Endothelial cell of umbilical vein (primary cell): ENCODE measurements at regions not wholly inside any gene's neighbourhood (a gene's known extent, or its start where the extent isn't known, plus 50 kb on each side); places are given as distances from the start of the nearest gene placed in this dataset.

Experiments used
- BruUV-seq: library from RNA; stranded (reverse); fragments of 400-500 nt; replicated peaks from 2 replicates; lab custom pipeline; 2021; lab: Mats Ljungman, UMichigan
- CTCF ChIA-PET: fragments of 300-600, 350-600 bp; sonication (Branson Sonifier 250); formaldehyde crosslinking; loops from one replicate; lab custom pipeline; 2021; ENCODE audit warnings: antibody characterized with exemption, inconsistent platforms; lab: Charles Lee
- POLR2A ChIA-PET: fragments of 300-600, 350-600 bp; sonication (Branson Sonifier 250); formaldehyde crosslinking; loops from one replicate; lab custom pipeline; 2021; ENCODE audit warnings: antibody characterized with exemption, inconsistent platforms; lab: Charles Lee
- DNase-seq: peaks from one replicate; pipeline ENCODE4 v3.0.0-alpha.2; 2011; ENCODE audit warnings: low read depth, low spot score
- FAIRE-seq: peaks from 2 replicates; lab custom pipeline; 2011; peaks lifted over from hg19 to GRCh38; lab: Jason Lieb, UNC
- H2AFZ ChIP-seq: 2 replicates; pipeline ENCODE4 v1.6.0; 2012; ENCODE audit warnings: low read depth, low read length, control low read depth, inconsistent platforms
- H3K27ac ChIP-seq: 2 replicates; pipeline ENCODE4 v1.5.1; 2011; ENCODE audit warnings: low read depth, mild to moderate bottlenecking, control low read depth, low read length, moderate library complexity; ENCODE audit not compliant: insufficient read depth
- H3K27me3 ChIP-seq, 2 experiments: 2 replicates each; pipeline versions ENCODE4 v1.6.0 to v1.6.1; 2011; ENCODE audit warnings: low read length in 2 of 2, mixed read lengths in 1 of 2; ENCODE audit not compliant: control insufficient read depth in 2 of 2, insufficient read depth in 2 of 2
- H3K36me3 ChIP-seq, 2 experiments: 2 replicates in 1 of 2; 3 replicates in 1 of 2; pipeline ENCODE4 v1.5.1; 2011; ENCODE audit warnings: low read length in 2 of 2, mild to moderate bottlenecking in 1 of 2, moderate library complexity in 1 of 2; ENCODE audit not compliant: control insufficient read depth in 2 of 2, insufficient read depth in 2 of 2; ENCODE audit errors: extremely low read depth in 1 of 2
- H3K4me1 ChIP-seq: 3 replicates; pipeline ENCODE4 v1.5.1; 2011; ENCODE audit warnings: mild to moderate bottlenecking, low read length; ENCODE audit not compliant: control insufficient read depth, insufficient read depth; ENCODE audit errors: extremely low read depth
- H3K4me2 ChIP-seq: 2 replicates; pipeline ENCODE4 v1.6.1; 2011; ENCODE audit warnings: low read length, control low read depth, mixed read lengths; ENCODE audit not compliant: insufficient read depth
- H3K4me3 ChIP-seq, 3 experiments: fragments of 200-600 bp in 1 of 3; sonication (generic), shearing (Covaris generic) in 1 of 3; replicated peaks in 1 of 3; 2 replicates each; pipeline ENCODE4 v1.5.1; 2011 to 2016; ENCODE audit warnings: control low read depth in 3 of 3, low read length in 3 of 3, mild to moderate bottlenecking in 2 of 3, inconsistent platforms in 1 of 3, low read depth in 1 of 3, moderate library complexity in 1 of 3; ENCODE audit not compliant: insufficient read depth in 1 of 3
- H3K79me2 ChIP-seq: 2 replicates; pipeline ENCODE4 v1.6.0; 2012; ENCODE audit warnings: low read length, inconsistent platforms; ENCODE audit not compliant: control insufficient read depth, insufficient read depth
- H3K9ac ChIP-seq: replicated peaks from 2 replicates; pipeline ENCODE3; 2011; ENCODE audit warnings: low read length, control low read depth; ENCODE audit not compliant: insufficient read depth; ENCODE audit errors: extremely low read depth
- H3K9me1 ChIP-seq: replicated peaks from 3 replicates; pipeline ENCODE4 v1.6.0; 2011; ENCODE audit warnings: mild to moderate bottlenecking, low read length; ENCODE audit not compliant: control insufficient read depth, insufficient read depth; ENCODE audit errors: extremely low read depth
- H3K9me3 ChIP-seq: replicated peaks from 2 replicates; pipeline ENCODE4 v1.5.1; 2012; ENCODE audit warnings: low read length, inconsistent platforms; ENCODE audit not compliant: control insufficient read depth, insufficient read depth
- H4K20me1 ChIP-seq: replicated peaks from 2 replicates; pipeline ENCODE3; 2011; ENCODE audit warnings: mild to moderate bottlenecking, low read length; ENCODE audit not compliant: control insufficient read depth, insufficient read depth; ENCODE audit errors: extremely low read depth
- CTCF ChIP-seq, 2 donors: IDR thresholded peaks; 1 replicate in 1 of 2; 2 replicates in 1 of 2; pipeline ENCODE4 v1.5.1; 2011; ENCODE audit warnings: low read length in 2 of 2, mild to moderate bottlenecking in 2 of 2, moderate library complexity in 2 of 2, control low read depth in 1 of 2, inconsistent platforms in 1 of 2, low read depth in 1 of 2; ENCODE audit not compliant: insufficient read depth in 1 of 2; ENCODE audit errors: extremely low read depth in 1 of 2
- EZH2 ChIP-seq: IDR thresholded peaks from 2 replicates; pipeline ENCODE4 v1.6.1; 2012; ENCODE audit warnings: borderline replicate concordance, low read depth, mild to moderate bottlenecking, moderate library complexity, low read length, inconsistent platforms; ENCODE audit not compliant: severe bottlenecking
- FOS ChIP-seq: IDR thresholded peaks from 2 replicates; pipeline ENCODE4 v1.6.1; 2011; ENCODE audit warnings: mild to moderate bottlenecking, low read length, moderate library complexity, borderline replicate concordance; ENCODE audit not compliant: insufficient read depth
- GATA2 ChIP-seq: IDR thresholded peaks from 2 replicates; pipeline ENCODE4 v1.7.0; 2011; ENCODE audit warnings: low read depth, mild to moderate bottlenecking, moderate library complexity, mixed read lengths, low read length; ENCODE audit not compliant: insufficient read length, insufficient read depth
- JUN ChIP-seq: IDR thresholded peaks from 2 replicates; pipeline ENCODE4 v1.6.1; 2011; ENCODE audit warnings: borderline replicate concordance, low read depth; ENCODE audit not compliant: insufficient read length, insufficient read depth
- MYC ChIP-seq: IDR thresholded peaks from one replicate; pipeline ENCODE4 v1.6.1; 2011; ENCODE audit warnings: mild to moderate bottlenecking, low read depth, low read length
- POLR2A ChIP-seq: IDR thresholded peaks from 2 replicates; pipeline ENCODE4 v1.6.1; 2012; ENCODE audit warnings: low read depth, mild to moderate bottlenecking, control low read depth, low read length
- POLR2AphosphoS5 ChIP-seq: IDR thresholded peaks from 2 replicates; pipeline ENCODE4 v1.6.1; 2012; ENCODE audit warnings: low read depth, mild to moderate bottlenecking, control low read depth, low read length, moderate library complexity; ENCODE audit not compliant: insufficient read depth
- dilution Hi-C: fragments of 300-500 bp; cut with MboI; formaldehyde crosslinking; loops from one replicate; pipeline ENCODE4 v1.15.0; 2019; ENCODE audit warnings: low sequenced_read_pairs; ENCODE audit not compliant: extremely low pct_ligation_motif_present
- intact Hi-C: fragments of 100-400 bp; cut with micrococcal nuclease; formaldehyde crosslinking; loops from one replicate; pipeline ENCODE4 v1.10.0; 2022
- TF ChIP-seq, protein P1 (sequence below): IDR thresholded peaks from 2 replicates; pipeline ENCODE4 v1.6.1; 2011; ENCODE audit not compliant: insufficient read depth, insufficient read length

- Histone ChIP-seq H3K27ac (no peak overlapping the region), H3K9ac (no peak overlapping the region), H3K9me3 (peaks cover 2% of the 10 kb centered on the region), H4K20me1 (no peaks in the 10 kb centered on the region), H3K36me3 (no peaks in the 10 kb centered on the region), H3K4me1 (no peaks in the 10 kb centered on the region), H3K27me3 (peaks cover 3 to 9% of the 10 kb centered on the region in 2 experiments), H3K4me2 (no peak overlapping the region), H3K4me3 (no peak overlapping the region), H3K9me1 (no peaks in the 10 kb centered on the region), H2AFZ (no peak overlapping the region), H3K79me2 (no peaks in the 10 kb centered on the region)
- DNase-seq (no peak), FAIRE-seq (no peak)
- TF ChIP-seq POLR2A (no peak), MYC (no peak), GATA2 (no peak), FOS (no peak), POLR2AphosphoS5 (no peak), CTCF (IDR thresholded peaks at IDR 0.05; ENCODE audit: extremely low read depth in 1 of 2, insufficient read depth in 1 of 2, low read depth in 1 of 2, low read length in 2 of 2) (no peak), EZH2 (no peak), JUN (no peak)
- TF ChIP-seq, protein P1, sequence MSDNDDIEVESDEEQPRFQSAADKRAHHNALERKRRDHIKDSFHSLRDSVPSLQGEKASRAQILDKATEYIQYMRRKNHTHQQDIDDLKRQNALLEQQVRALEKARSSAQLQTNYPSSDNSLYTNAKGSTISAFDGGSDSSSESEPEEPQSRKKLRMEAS: no peak
- intact Hi-C loops (no loop called here), dilution Hi-C loops (no loop called here)
- CTCF ChIA-PET: no interaction called here
- BruUV-seq: no TSS peak
- POLR2A ChIA-PET: no interaction called here
Measured at GRCh38 chr22:48581205-48581766, 1246.4 kb downstream of the BRD1 start.
